GM19328 (cell line): ENCODE measurements at regions not wholly inside any gene's neighbourhood (a gene's known extent, or its start where the extent isn't known, plus 50 kb on each side); places are given as distances from the start of the nearest gene placed in this dataset.
"Not testable (repeated sequence)": the region's sequence is repeated elsewhere in the genome, so short reads cannot be mapped to it uniquely, and the experiment has no call there.

Experiments used
- ATAC-seq: cut with Tn5 transposase; IDR thresholded peaks from one replicate; pipeline ENCODE4 v1.9.1; 2021; ENCODE audit warnings: mild to moderate bottlenecking, moderate library complexity; ENCODE audit not compliant: unreplicated experiment

- ATAC-seq: no peak
Measured at GRCh38 chr3:153539263-153539662, 377.2 kb downstream of the RAP2B start.

DNA sequence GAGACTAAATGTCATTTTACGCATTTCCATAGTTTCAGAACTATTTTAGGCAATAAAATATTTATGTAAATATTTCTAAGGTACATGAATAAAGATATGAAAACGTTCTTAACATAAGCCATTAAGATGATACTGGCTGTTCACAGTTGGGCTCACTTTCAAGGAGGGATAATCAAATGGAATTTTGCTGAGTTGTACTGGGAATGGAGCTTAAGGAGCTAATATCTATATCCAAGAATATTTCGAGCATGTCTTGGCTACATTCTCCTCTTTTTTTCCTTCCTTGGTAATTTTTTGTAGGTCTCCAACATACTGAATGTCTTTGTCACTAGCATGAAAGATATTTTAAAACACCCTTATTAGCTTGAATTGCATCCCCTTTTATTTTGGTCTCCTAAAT lies 383.4 kb downstream of the RAP2B start:
- ATAC-seq: no peak

DNA sequence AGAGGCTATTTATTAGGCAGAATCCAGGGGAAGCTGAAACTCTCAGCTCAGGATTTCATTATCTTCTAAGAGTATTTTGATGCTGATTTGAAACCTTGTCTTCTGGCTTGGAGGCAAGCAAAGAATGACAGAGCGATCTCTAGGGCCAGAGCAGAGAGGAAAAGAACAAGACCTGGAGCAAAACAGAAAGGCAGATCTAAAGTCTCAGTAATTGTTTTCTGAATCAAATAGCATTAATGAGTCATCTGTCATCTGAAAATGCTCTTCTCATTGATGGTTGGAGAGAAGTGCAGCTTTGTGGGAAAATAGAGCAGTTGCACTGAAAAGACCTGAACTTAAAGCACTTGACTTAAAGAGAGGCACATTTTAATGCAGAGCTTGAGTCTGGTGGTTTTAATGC lies 385.9 kb downstream of the RAP2B start:
- no peak for ATAC-seq

- ATAC-seq: not testable (repeated sequence)
Measured at GRCh38 chr3:153549686-153550085, 387.7 kb downstream of the RAP2B start.

DNA sequence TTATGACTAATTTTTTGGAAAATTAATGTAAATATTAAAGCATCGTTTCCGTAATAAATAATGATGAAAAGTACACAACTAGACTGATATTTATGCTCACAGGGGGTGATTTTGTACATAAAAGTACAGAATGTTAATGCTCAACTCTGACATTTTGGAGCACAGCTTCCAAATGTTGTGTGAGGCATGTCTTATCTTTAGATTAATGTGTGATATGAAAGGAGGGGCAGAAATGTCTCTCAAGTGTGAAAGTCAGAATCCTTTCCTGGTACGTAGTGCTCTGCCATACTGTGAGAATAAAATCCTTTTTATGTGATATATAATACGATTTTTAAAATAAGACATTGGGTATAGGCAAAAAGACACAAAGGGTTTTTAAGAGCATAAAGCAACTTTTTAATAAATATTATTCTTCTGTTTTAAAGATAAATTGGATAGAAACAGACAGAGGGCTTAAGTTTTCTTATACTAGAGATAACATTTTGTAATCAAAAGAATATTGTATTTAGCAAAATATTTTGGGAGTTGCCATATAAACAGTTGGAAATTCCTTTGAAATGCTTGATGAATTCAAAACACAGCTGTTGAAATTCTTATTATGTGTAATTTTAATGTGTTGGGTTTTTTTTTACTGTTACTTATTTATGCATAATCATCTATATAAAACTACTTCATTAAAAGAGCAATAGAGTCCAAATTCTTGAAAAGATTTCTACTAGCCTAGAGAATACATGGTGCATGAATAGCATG lies 389.7 kb downstream of the RAP2B start:
- ATAC-seq: no peak

- ATAC-seq: no peak
Measured at GRCh38 chr3:153552887-153553604, 391.0 kb downstream of the RAP2B start.

DNA sequence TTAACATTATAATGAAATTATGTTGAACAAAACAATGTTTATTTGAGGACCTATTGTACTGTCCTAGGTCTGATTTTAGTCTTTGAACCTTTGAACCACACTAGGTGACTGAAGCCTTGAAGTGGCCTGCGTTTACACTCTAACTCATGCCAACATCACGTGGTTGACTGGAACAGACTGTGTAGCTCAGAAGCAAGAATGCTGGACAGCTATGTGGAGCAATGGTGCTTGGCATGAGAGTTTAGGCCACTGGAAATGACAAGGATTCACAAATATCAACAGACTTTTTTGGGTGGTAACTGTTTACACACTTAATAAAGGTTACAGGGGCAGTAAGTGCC lies 391.5 kb downstream of the RAP2B start:
- ATAC-seq: no peak

- no peak for ATAC-seq
Measured at GRCh38 chr3:153555919-153556318, 393.9 kb downstream of the RAP2B start.

DNA sequence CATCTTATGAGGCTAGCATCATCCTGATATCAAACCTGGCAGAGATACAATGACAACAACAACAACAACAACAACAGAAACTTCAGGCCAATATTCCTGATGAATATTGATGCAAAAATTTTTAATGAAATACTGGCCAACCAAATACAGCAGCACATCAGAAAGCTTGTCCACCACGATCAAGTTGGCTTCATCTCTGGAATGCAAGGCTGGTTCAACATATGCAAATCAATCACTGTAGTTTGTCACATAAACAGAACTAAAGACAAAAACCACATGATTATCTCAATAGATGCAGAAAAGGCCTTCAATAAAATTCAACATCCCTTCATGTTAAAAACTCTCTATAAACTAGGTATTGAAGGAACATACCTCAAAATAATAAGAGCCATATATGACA lies 397.3 kb downstream of the RAP2B start:
- not testable (repeated sequence) for ATAC-seq

GRCh38 chr3:153567011-153567410 lies 405.0 kb downstream of the RAP2B start:
- ATAC-seq: no peak

DNA sequence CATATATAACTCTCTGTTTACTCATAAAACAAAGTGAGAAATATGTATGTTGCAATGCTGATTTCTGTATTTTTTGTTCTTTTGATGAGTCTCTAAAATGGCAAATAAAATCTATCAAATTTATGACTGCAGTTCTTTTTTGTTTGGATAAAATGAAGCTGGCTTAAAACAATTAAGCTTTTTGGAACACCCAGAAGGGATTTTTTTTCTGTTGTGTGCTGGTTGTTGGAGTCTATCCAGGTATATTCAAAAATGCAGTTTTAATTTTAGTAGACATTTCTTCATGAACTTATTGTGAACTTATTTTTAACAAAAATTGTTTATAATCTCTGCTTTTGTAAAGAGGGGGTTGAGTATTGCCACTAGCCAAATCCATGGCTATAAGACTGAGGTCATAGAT lies 405.5 kb downstream of the RAP2B start:
- ATAC-seq: no peak

DNA sequence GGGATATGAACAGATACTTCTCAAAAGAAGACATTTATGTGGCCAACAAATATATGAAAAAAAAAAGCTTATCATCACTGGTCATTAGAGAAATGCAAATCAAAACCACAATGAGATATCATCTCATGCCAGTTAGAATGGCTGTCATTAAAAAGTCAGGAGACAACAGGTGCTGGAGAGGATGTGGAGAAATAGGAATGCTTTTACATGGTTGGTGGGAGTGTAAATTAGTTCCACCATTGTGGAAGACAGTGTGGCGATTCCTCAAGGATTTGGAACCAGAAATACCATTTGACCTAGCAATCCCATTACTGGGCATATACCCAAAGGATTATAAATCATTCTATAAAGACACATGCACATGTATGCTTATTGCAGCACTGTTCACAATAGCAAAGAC lies 408.5 kb downstream of the RAP2B start:
- not testable (repeated sequence) for ATAC-seq

DNA sequence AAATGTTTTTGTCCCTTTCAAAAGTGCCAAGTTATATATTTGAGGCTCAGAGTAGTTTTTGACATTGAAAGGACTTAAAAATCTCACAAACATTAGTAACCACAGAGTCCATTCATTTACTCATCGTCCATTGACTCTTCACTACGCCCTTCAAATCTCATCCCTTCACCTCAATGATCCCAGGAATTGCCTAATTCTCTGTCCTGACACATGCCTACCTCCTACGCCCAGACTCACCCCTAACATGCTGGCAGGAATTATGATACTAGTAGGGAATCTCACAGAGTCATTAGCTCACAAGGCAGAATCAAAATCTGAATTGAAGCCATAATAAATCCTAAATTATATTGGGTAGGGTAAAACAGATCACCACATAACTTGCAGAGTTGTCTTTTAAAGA lies 410.1 kb downstream of the RAP2B start:
- no peak for ATAC-seq

- ATAC-seq: no peak
Measured at GRCh38 chr3:153572654-153573053, 410.6 kb downstream of the RAP2B start.

GRCh38 chr3:153573481-153573880 lies 411.5 kb downstream of the RAP2B start:
- ATAC-seq: no peak

- ATAC-seq: no peak
Measured at GRCh38 chr3:153574445-153574844, 412.4 kb downstream of the RAP2B start.

DNA sequence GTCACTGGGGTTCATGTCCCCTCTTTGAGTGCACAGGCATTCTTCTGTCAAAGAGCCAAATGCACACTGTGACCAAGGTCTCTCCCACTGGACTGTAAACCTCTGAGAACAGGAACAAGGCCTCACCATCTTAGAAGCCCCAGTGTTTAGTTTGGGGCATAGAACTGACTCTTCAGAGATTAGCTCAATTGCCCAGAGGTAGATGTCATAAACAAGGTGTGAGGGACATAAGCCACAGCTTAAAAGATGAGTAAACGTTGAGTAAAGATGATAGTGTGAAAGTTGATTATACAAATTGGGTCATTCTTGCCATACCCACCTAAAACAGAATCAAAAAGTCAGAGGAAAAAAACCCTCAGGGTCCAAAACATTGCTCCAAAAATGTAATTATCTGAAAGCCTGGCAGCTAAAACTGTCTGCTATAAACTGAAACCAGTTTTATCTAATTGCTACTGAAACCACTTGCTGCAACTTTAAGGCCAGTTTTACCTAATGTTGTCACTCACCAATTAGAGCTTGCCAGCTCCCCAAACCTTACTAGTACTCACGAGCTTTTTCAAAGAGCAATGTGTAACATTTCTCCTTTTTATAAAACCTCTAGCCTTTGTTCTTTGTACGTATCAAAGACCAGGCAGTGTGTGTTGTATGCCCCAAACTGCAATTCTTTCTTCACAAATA lies 415.2 kb downstream of the RAP2B start:
- ATAC-seq: no peak

DNA sequence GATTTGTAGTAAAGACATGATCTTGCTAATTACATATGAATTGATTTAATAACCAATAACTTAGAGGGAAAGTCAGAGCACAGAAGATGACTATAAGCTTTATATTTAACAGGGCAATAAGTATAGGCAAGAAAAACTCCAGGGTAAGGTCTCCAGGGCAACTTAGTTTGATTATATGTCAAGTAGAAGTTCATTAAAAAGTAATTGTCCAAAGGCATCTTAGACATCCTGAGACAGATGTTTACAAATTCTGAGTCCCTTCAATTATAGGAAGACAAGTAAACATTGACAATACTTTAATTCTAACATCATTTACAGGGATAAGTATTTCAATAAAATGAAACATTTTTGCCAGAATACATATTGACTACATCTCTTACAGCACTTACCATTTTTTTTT lies 416.0 kb downstream of the RAP2B start:
- no peak for ATAC-seq

GRCh38 chr3:153590051-153590450 lies 428.0 kb downstream of the RAP2B start:
- no peak for ATAC-seq

- ATAC-seq: no peak
Measured at GRCh38 chr3:153591561-153592245, 429.7 kb downstream of the RAP2B start.

DNA sequence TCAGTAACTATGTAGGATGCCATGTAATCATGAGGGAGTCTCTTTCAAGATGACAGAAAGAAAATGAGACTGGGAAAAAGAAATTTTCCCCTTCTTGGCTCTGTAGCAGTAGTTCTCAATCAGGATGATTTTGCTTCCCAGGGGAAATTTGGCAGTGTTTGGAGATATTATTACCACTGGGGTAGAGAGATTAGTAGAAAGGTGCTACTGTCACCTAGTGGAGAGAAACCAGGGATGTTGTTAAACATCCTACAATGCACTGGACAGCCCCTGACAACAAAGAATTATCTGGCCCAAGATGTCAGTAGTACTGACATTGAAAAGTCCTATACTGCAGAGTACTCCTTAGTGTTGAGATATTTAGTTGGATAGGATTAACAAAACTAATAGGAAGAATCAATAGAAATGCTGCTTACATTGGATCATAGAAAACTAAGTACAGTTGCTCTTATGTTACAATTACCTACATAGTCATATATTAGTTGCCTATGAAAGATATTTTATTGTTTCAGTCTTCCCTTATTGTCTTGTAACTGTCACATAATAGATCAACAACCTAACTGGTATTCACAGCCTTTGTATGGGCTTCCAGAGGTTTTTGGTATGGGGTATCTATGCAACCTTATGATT lies 433.3 kb downstream of the RAP2B start:
- no peak for ATAC-seq
